Liver (tissue), 8 donors: ENCODE measurements at regions not wholly inside any gene's neighbourhood (a gene's known extent, or its start where the extent isn't known, plus 50 kb on each side); places are given as distances from the start of the nearest gene placed in this dataset.

Experiments
- DNase-seq: peaks from one replicate; pipeline ENCODE4 v3.0.0-alpha.2; 2017; ENCODE audit warnings: low spot score
- H3K27ac ChIP-seq, 2 donors: one replicate each; pipeline ENCODE4 v1.7.0; 2013; ENCODE audit warnings: inconsistent platforms in 2 of 2, low read length in 2 of 2, control low read depth in 1 of 2, low read depth in 1 of 2, mild to moderate bottlenecking in 1 of 2
- H3K27me3 ChIP-seq, 4 donors: one replicate each; pipeline versions ENCODE4 v1.6.1 to v1.7.0; 2013; ENCODE audit warnings: low read length in 3 of 4, inconsistent platforms in 1 of 4, mild to moderate bottlenecking in 1 of 4, moderate library complexity in 1 of 4; ENCODE audit not compliant: control insufficient read depth in 4 of 4, insufficient read depth in 4 of 4
- H3K36me3 ChIP-seq, 4 donors: one replicate each; pipeline versions ENCODE4 v1.6.1 to v1.7.0; 2013; ENCODE audit warnings: low read length in 3 of 4, mild to moderate bottlenecking in 3 of 4, low read depth in 1 of 4, moderate library complexity in 1 of 4; ENCODE audit not compliant: control insufficient read depth in 4 of 4, insufficient read depth in 3 of 4
- H3K4me1 ChIP-seq, 4 donors: one replicate each; pipeline versions ENCODE4 v1.6.1 to v1.7.0; 2013; ENCODE audit warnings: low read length in 3 of 4, mild to moderate bottlenecking in 3 of 4, moderate library complexity in 1 of 4; ENCODE audit not compliant: control insufficient read depth in 4 of 4, insufficient read depth in 4 of 4
- H3K4me3 ChIP-seq, 3 donors: one replicate each; pipeline versions ENCODE4 v1.6.1 to v1.7.0; 2013; ENCODE audit warnings: low read length in 3 of 3, control low read depth in 1 of 3, low read depth in 1 of 3, mild to moderate bottlenecking in 1 of 3
- H3K9ac ChIP-seq, 2 donors: one replicate each; pipeline ENCODE4 v1.7.0; 2013; ENCODE audit warnings: low read length in 2 of 2, mild to moderate bottlenecking in 2 of 2, moderate library complexity in 2 of 2, control low read depth in 1 of 2, low read depth in 1 of 2
- H3K9me3 ChIP-seq, 4 donors: one replicate each; pipeline versions ENCODE4 v1.6.1 to v1.7.0; 2013; ENCODE audit warnings: low read length in 3 of 4; ENCODE audit not compliant: control insufficient read depth in 4 of 4
- ATF3 ChIP-seq: IDR thresholded peaks from 2 replicates; pipeline ENCODE4 v1.6.1; 2016; ENCODE audit warnings: antibody characterized with exemption
- EGR1 ChIP-seq, 2 donors: IDR thresholded peaks; 2 replicates each; pipeline ENCODE4 v1.6.1; 2016 to 2018; ENCODE audit warnings: antibody characterized with exemption in 2 of 2, low read depth in 2 of 2
- FOXA1 ChIP-seq: IDR thresholded peaks from 2 replicates; pipeline ENCODE4 v1.6.1; 2016; ENCODE audit warnings: antibody characterized with exemption
- FOXA2 ChIP-seq: IDR thresholded peaks from 2 replicates; pipeline ENCODE4 v1.6.1; 2016; ENCODE audit warnings: antibody characterized with exemption
- GABPA ChIP-seq, 2 donors: IDR thresholded peaks in 1 of 2; conservative IDR thresholded peaks in 1 of 2; 2 replicates each; pipeline ENCODE4 v1.6.1; 2016; ENCODE audit warnings: antibody characterized with exemption in 2 of 2, mild to moderate bottlenecking in 1 of 2, moderate library complexity in 1 of 2
- HNF4A ChIP-seq, 2 donors: conservative IDR thresholded peaks; 2 replicates each; pipeline ENCODE4 v1.6.1; 2016; ENCODE audit warnings: antibody characterized with exemption in 2 of 2, mild to moderate bottlenecking in 2 of 2
- HNF4G ChIP-seq: IDR thresholded peaks from 2 replicates; pipeline ENCODE4 v1.6.1; 2016; ENCODE audit warnings: antibody characterized with exemption
- JUND ChIP-seq, 2 donors: IDR thresholded peaks; 2 replicates each; pipeline ENCODE4 v1.6.1; 2016; ENCODE audit warnings: antibody characterized with exemption in 2 of 2
- NR2F2 ChIP-seq: IDR thresholded peaks from 2 replicates; pipeline ENCODE4 v1.6.1; 2016; ENCODE audit warnings: antibody characterized with exemption
- RAD21 ChIP-seq, 2 donors: IDR thresholded peaks; 2 replicates each; pipeline ENCODE4 v1.6.1; 2016; ENCODE audit warnings: antibody characterized with exemption in 2 of 2, mild to moderate bottlenecking in 2 of 2
- RXRA ChIP-seq, 2 donors: IDR thresholded peaks; 2 replicates each; pipeline ENCODE4 v1.6.1; 2017 to 2018; ENCODE audit warnings: antibody characterized with exemption in 2 of 2, mild to moderate bottlenecking in 1 of 2
- SP1 ChIP-seq: IDR thresholded peaks from 2 replicates; pipeline ENCODE4 v1.6.1; 2018; ENCODE audit warnings: antibody characterized with exemption, mild to moderate bottlenecking
- TAF1 ChIP-seq: conservative IDR thresholded peaks from 2 replicates; pipeline ENCODE4 v1.6.1; 2016; ENCODE audit warnings: antibody characterized with exemption, mild to moderate bottlenecking
- YY1 ChIP-seq: IDR thresholded peaks from 2 replicates; pipeline ENCODE4 v1.6.1; 2016; ENCODE audit warnings: antibody characterized with exemption, mild to moderate bottlenecking
- ZBTB33 ChIP-seq: IDR thresholded peaks from 2 replicates; pipeline ENCODE4 v1.6.1; 2016; ENCODE audit warnings: antibody characterized with exemption
- WGBS: extraction: QIAGEN DNeasy Blood & Tissue Kit; methylation state at CpG from one replicate; pipeline ENCODE4 v1.1.7; 2013; 5-methylcytosine and 5-hydroxymethylcytosine counted together
- TF ChIP-seq, protein P1 (sequence below): fragments of 150-350 bp; IDR thresholded peaks from 2 replicates; pipeline ENCODE4 v1.5.1; 2017; ENCODE audit warnings: improper control_type of control experiment, low read depth, low read length; ENCODE audit not compliant: missing input control
- TF ChIP-seq, protein P2 (sequence below): IDR thresholded peaks from 2 replicates; pipeline ENCODE4 v1.6.1; 2016; ENCODE audit warnings: antibody characterized with exemption, mild to moderate bottlenecking
- TF ChIP-seq, protein P3 (sequence below): IDR thresholded peaks from 2 replicates; pipeline ENCODE4 v1.6.1; 2016; ENCODE audit warnings: antibody characterized with exemption
- donor health status: healthy.
- donor health status: healthy.
- donor health status: healthy.
- donor health status: healthy.
- donor health status: healthy.

DNA sequence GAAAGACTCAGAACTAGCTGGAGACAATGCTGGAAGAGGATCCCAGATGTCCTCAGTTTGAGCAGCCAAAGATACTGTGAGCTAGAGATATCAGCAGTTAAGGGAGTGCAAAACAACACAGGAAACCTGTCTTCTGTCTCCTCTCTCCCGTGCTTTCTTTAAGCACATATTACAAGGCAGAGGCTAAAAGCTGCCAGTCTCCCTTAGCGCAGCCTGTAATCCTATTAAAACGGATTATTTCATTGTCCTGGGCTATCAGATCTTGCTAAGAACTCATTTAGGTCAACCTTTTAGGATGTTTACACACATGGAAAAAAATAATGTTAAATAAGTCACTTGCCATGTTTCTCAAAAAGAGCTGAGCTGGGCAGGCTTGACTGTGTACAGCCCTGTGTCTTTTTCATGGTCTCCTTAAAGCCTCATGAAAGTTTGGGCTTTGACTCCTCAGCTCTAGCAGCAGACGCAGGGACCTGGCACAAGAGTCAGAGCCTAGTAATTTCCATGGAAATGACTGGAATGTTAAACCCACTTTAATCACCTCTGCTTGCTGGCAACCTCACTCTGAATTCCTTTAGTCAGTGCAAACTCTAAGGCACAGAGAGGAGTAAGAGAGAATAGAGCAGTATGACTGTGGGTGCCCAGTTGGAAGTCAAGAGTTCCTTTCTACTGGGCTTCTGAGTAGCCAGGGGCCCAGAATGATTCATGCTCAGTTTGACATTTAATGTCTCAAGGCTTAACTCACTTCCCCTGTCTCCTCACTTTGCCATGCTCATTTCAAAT is 491.9 kb downstream of the NTRK3 start:
- Histone ChIP-seq H3K9me3 (no peaks in the 10 kb centered on the region), H3K27me3 (no peaks in the 10 kb centered on the region), H3K27ac (no peak overlapping the region), H3K9ac (no peak overlapping the region), H3K4me1 (no peaks in the 10 kb centered on the region), H3K4me3 (no peak overlapping the region), H3K36me3 (no peaks in the 10 kb centered on the region)
- DNase-seq = no peak
- WGBS = 46% methylated on average over 4 of the region's 4 CpGs
- TF ChIP-seq HNF4A (conservative IDR thresholded peaks at IDR 0.05) (no peak), EGR1 (IDR thresholded peaks at IDR 0.05; ENCODE audit: low read depth in 2 of 2) (no peak), ATF3 (no peak), JUND (IDR thresholded peaks at IDR 0.05) (no peak), GABPA (IDR thresholded peaks at IDR 0.05 in 1 of 2, conservative IDR thresholded peaks at IDR 0.05 in 1 of 2) (no peak)

GRCh38 chr15:87763837-87764236 is 492.7 kb downstream of the NTRK3 start:
- DNase-seq = no peak
- TF ChIP-seq ATF3 (no peak), EGR1 (IDR thresholded peaks at IDR 0.05; ENCODE audit: low read depth in 2 of 2) (no peak), FOXA1 (no peak), GABPA (IDR thresholded peaks at IDR 0.05 in 1 of 2, conservative IDR thresholded peaks at IDR 0.05 in 1 of 2) (no peak), FOXA2 (no peak), RXRA (IDR thresholded peaks at IDR 0.05) (no peak), HNF4G (no peak), HNF4A (conservative IDR thresholded peaks at IDR 0.05) (no peak), RAD21 (IDR thresholded peaks at IDR 0.05) (no peak), ZBTB33 (no peak), SP1 (no peak), TAF1 (no peak), YY1 (no peak), NR2F2 (no peak)
- TF ChIP-seq, protein P1, sequence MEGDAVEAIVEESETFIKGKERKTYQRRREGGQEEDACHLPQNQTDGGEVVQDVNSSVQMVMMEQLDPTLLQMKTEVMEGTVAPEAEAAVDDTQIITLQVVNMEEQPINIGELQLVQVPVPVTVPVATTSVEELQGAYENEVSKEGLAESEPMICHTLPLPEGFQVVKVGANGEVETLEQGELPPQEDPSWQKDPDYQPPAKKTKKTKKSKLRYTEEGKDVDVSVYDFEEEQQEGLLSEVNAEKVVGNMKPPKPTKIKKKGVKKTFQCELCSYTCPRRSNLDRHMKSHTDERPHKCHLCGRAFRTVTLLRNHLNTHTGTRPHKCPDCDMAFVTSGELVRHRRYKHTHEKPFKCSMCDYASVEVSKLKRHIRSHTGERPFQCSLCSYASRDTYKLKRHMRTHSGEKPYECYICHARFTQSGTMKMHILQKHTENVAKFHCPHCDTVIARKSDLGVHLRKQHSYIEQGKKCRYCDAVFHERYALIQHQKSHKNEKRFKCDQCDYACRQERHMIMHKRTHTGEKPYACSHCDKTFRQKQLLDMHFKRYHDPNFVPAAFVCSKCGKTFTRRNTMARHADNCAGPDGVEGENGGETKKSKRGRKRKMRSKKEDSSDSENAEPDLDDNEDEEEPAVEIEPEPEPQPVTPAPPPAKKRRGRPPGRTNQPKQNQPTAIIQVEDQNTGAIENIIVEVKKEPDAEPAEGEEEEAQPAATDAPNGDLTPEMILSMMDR = no peak
- TF ChIP-seq, protein P2, sequence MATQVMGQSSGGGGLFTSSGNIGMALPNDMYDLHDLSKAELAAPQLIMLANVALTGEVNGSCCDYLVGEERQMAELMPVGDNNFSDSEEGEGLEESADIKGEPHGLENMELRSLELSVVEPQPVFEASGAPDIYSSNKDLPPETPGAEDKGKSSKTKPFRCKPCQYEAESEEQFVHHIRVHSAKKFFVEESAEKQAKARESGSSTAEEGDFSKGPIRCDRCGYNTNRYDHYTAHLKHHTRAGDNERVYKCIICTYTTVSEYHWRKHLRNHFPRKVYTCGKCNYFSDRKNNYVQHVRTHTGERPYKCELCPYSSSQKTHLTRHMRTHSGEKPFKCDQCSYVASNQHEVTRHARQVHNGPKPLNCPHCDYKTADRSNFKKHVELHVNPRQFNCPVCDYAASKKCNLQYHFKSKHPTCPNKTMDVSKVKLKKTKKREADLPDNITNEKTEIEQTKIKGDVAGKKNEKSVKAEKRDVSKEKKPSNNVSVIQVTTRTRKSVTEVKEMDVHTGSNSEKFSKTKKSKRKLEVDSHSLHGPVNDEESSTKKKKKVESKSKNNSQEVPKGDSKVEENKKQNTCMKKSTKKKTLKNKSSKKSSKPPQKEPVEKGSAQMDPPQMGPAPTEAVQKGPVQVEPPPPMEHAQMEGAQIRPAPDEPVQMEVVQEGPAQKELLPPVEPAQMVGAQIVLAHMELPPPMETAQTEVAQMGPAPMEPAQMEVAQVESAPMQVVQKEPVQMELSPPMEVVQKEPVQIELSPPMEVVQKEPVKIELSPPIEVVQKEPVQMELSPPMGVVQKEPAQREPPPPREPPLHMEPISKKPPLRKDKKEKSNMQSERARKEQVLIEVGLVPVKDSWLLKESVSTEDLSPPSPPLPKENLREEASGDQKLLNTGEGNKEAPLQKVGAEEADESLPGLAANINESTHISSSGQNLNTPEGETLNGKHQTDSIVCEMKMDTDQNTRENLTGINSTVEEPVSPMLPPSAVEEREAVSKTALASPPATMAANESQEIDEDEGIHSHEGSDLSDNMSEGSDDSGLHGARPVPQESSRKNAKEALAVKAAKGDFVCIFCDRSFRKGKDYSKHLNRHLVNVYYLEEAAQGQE = no peak
- TF ChIP-seq, protein P3, sequence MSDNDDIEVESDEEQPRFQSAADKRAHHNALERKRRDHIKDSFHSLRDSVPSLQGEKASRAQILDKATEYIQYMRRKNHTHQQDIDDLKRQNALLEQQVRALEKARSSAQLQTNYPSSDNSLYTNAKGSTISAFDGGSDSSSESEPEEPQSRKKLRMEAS = no peak
- Histone ChIP-seq H3K9ac (no peak overlapping the region), H3K27ac (no peak overlapping the region), H3K4me3 (no peak overlapping the region), H3K9me3 (no peaks in the 10 kb centered on the region), H3K36me3 (no peaks in the 10 kb centered on the region), H3K27me3 (no peaks in the 10 kb centered on the region), H3K4me1 (no peaks in the 10 kb centered on the region)
- WGBS = 75% methylated on average over 9 of the region's 9 CpGs
